Stimulated activated naive B cell treated with anti-CD40 and anti-IgM and Interleukin-4, amounts not matched to agents 10 μg/mL and 1 μg/mL and 100 μg/mL, for 72 hours (primary cell): ENCODE measurements at regions not wholly inside any gene's neighbourhood (a gene's known extent, or its start where the extent isn't known, plus 50 kb on each side); places are given as distances from the start of the nearest gene placed in this dataset.
"Not testable (repeated sequence)": the region's sequence is repeated elsewhere in the genome, so short reads cannot be mapped to it uniquely, and the experiment has no call there.

Source experiments
- ATAC-seq, 2 donors: fragments of 150-1000 bp; cut with Tn5 transposase; replicated peaks; 2 replicates each; pipeline ENCODE4 v1.10.0; 2021; ENCODE audit warnings: moderate library complexity in 1 of 2
- DNase-seq: peaks from one replicate; pipeline ENCODE4 v3.0.0; 2021
- H3K27ac Mint-ChIP-seq: one replicate; pipeline ENCODE4 v1.8.0; 2022; ENCODE audit warnings: mild to moderate bottlenecking, mixed read lengths
- H3K27me3 Mint-ChIP-seq, 2 donors: one replicate each; pipeline ENCODE4 v1.8.0; 2022; ENCODE audit warnings: mixed read lengths in 2 of 2
- H3K36me3 Mint-ChIP-seq, 2 donors: one replicate each; pipeline ENCODE4 v1.8.0; 2022; ENCODE audit warnings: mixed read lengths in 2 of 2, mild to moderate bottlenecking in 1 of 2
- H3K4me1 Mint-ChIP-seq, 2 donors: one replicate each; pipeline ENCODE4 v1.8.0; 2022; ENCODE audit warnings: mixed read lengths in 2 of 2, mild to moderate bottlenecking in 1 of 2
- H3K4me3 Mint-ChIP-seq, 2 donors: one replicate each; pipeline ENCODE4 v1.8.0; 2022; ENCODE audit warnings: mild to moderate bottlenecking in 2 of 2, mixed read lengths in 2 of 2, moderate library complexity in 1 of 2
- H3K9me3 Mint-ChIP-seq, 2 donors: one replicate each; pipeline ENCODE4 v1.8.0; 2022; ENCODE audit warnings: mixed read lengths in 2 of 2, mild to moderate bottlenecking in 1 of 2

- DNase-seq, H3K27me3 Mint-ChIP-seq, H3K4me3 Mint-ChIP-seq, H3K36me3 Mint-ChIP-seq, ATAC-seq, H3K4me1 Mint-ChIP-seq, H3K27ac Mint-ChIP-seq, H3K9me3 Mint-ChIP-seq: not testable (repeated sequence)
Measured at GRCh38 chr9:138174954-138175353, 297.4 kb downstream of the CACNA1B start.

GRCh38 chr9:138175354-138175753, 297.8 kb downstream of the CACNA1B start:
- H3K4me3 Mint-ChIP-seq, H3K9me3 Mint-ChIP-seq, ATAC-seq, H3K36me3 Mint-ChIP-seq, H3K27ac Mint-ChIP-seq, H3K27me3 Mint-ChIP-seq, H3K4me1 Mint-ChIP-seq, DNase-seq: not testable (repeated sequence)

- not testable (repeated sequence) for H3K27ac Mint-ChIP-seq, H3K36me3 Mint-ChIP-seq, H3K9me3 Mint-ChIP-seq, H3K27me3 Mint-ChIP-seq, H3K4me3 Mint-ChIP-seq, H3K4me1 Mint-ChIP-seq, ATAC-seq, DNase-seq
Measured at GRCh38 chr9:138177091-138177490, 299.5 kb downstream of the CACNA1B start.

GRCh38 chr9:138179003-138179402, 301.4 kb downstream of the CACNA1B start:
- H3K27ac Mint-ChIP-seq, H3K4me3 Mint-ChIP-seq, H3K27me3 Mint-ChIP-seq, DNase-seq, H3K9me3 Mint-ChIP-seq, H3K36me3 Mint-ChIP-seq, ATAC-seq, H3K4me1 Mint-ChIP-seq: not testable (repeated sequence)

GRCh38 chr9:138179671-138180070, 302.1 kb downstream of the CACNA1B start:
- not testable (repeated sequence) for H3K4me3 Mint-ChIP-seq, H3K27me3 Mint-ChIP-seq, H3K4me1 Mint-ChIP-seq, H3K9me3 Mint-ChIP-seq, H3K36me3 Mint-ChIP-seq, ATAC-seq, DNase-seq, H3K27ac Mint-ChIP-seq

GRCh38 chr9:138181963-138182362, 304.4 kb downstream of the CACNA1B start:
- not testable (repeated sequence) for H3K27me3 Mint-ChIP-seq, H3K9me3 Mint-ChIP-seq, H3K27ac Mint-ChIP-seq, H3K36me3 Mint-ChIP-seq, H3K4me1 Mint-ChIP-seq, H3K4me3 Mint-ChIP-seq, DNase-seq, ATAC-seq

- DNase-seq = not testable (repeated sequence)
Measured at GRCh38 chr9:138197156-138197555, 319.6 kb downstream of the CACNA1B start.

GRCh38 chr9:138198963-138199362, 321.4 kb downstream of the CACNA1B start:
- H3K27ac Mint-ChIP-seq, H3K36me3 Mint-ChIP-seq, H3K4me3 Mint-ChIP-seq, H3K27me3 Mint-ChIP-seq, ATAC-seq, H3K9me3 Mint-ChIP-seq, DNase-seq, H3K4me1 Mint-ChIP-seq: not testable (repeated sequence)

More at GRCh38 chr9:138197156-138197555, 319.6 kb downstream of the CACNA1B start:
- H3K4me1 Mint-ChIP-seq, H3K4me3 Mint-ChIP-seq, H3K27me3 Mint-ChIP-seq, H3K27ac Mint-ChIP-seq, H3K9me3 Mint-ChIP-seq, H3K36me3 Mint-ChIP-seq, ATAC-seq: not testable (repeated sequence)

- H3K9me3 Mint-ChIP-seq, H3K27me3 Mint-ChIP-seq, H3K36me3 Mint-ChIP-seq, H3K4me1 Mint-ChIP-seq, H3K4me3 Mint-ChIP-seq, ATAC-seq, H3K27ac Mint-ChIP-seq, DNase-seq: not testable (repeated sequence)
Measured at GRCh38 chr9:138199917-138200316, 322.3 kb downstream of the CACNA1B start.

GRCh38 chr9:138200481-138201142, 323.0 kb downstream of the CACNA1B start:
- ATAC-seq, H3K27ac Mint-ChIP-seq, H3K4me1 Mint-ChIP-seq, H3K4me3 Mint-ChIP-seq, DNase-seq, H3K9me3 Mint-ChIP-seq, H3K27me3 Mint-ChIP-seq, H3K36me3 Mint-ChIP-seq: not testable (repeated sequence)

GRCh38 chr9:138201167-138201889, 323.7 kb downstream of the CACNA1B start:
- H3K36me3 Mint-ChIP-seq, H3K27me3 Mint-ChIP-seq, H3K4me1 Mint-ChIP-seq, H3K27ac Mint-ChIP-seq, ATAC-seq, H3K4me3 Mint-ChIP-seq, DNase-seq, H3K9me3 Mint-ChIP-seq: not testable (repeated sequence)

GRCh38 chr9:138202043-138202442, 324.5 kb downstream of the CACNA1B start:
- not testable (repeated sequence) for H3K27me3 Mint-ChIP-seq, ATAC-seq, H3K4me1 Mint-ChIP-seq, H3K4me3 Mint-ChIP-seq, DNase-seq, H3K9me3 Mint-ChIP-seq, H3K27ac Mint-ChIP-seq, H3K36me3 Mint-ChIP-seq

GRCh38 chr9:138203304-138203703, 325.7 kb downstream of the CACNA1B start:
- H3K27ac Mint-ChIP-seq, DNase-seq, H3K36me3 Mint-ChIP-seq, H3K27me3 Mint-ChIP-seq, ATAC-seq, H3K9me3 Mint-ChIP-seq, H3K4me3 Mint-ChIP-seq, H3K4me1 Mint-ChIP-seq: not testable (repeated sequence)

- not testable (repeated sequence) for H3K9me3 Mint-ChIP-seq, H3K27ac Mint-ChIP-seq, H3K36me3 Mint-ChIP-seq, H3K27me3 Mint-ChIP-seq, H3K4me3 Mint-ChIP-seq, ATAC-seq, DNase-seq, H3K4me1 Mint-ChIP-seq
Measured at GRCh38 chr9:138203872-138204271, 326.3 kb downstream of the CACNA1B start.

- not testable (repeated sequence) for H3K4me3 Mint-ChIP-seq, ATAC-seq
Measured at GRCh38 chr9:138206108-138206507, 328.5 kb downstream of the CACNA1B start.

More at GRCh38 chr9:138206108-138206507, 328.5 kb downstream of the CACNA1B start:
- DNase-seq, H3K4me1 Mint-ChIP-seq, H3K27ac Mint-ChIP-seq, H3K36me3 Mint-ChIP-seq, H3K27me3 Mint-ChIP-seq, H3K9me3 Mint-ChIP-seq: not testable (repeated sequence)
